H9 (cell line): ENCODE measurements at regions not wholly inside any gene's neighbourhood (a gene's known extent, or its start where the extent isn't known, plus 50 kb on each side); places are given as distances from the start of the nearest gene placed in this dataset.
A peak's percentile ranks its signal among the peaks of the same experiment; 100 is the strongest.

Experiments used
- DNase-seq: peaks from one replicate; pipeline ENCODE4 v3.0.0-alpha.2; 2017
- H2AFZ ChIP-seq: one replicate; pipeline ENCODE4 v1.6.1; 2013; ENCODE audit warnings: mild to moderate bottlenecking, low read length, control low read depth, moderate library complexity
- H2AK5ac ChIP-seq: 2 replicates; pipeline ENCODE4 v1.6.1; 2013; ENCODE audit warnings: low read length, control low read depth, mixed read lengths; ENCODE audit not compliant: insufficient read length
- H2BK120ac ChIP-seq: one replicate; pipeline ENCODE4 v1.6.1; 2013; ENCODE audit warnings: low read depth, mild to moderate bottlenecking, low read length, control low read depth, inconsistent platforms; ENCODE audit not compliant: poor library complexity, severe bottlenecking
- H2BK12ac ChIP-seq: 2 replicates; pipeline ENCODE4 v1.6.1; 2013; ENCODE audit warnings: low read length, control low read depth, mixed read lengths, low read depth; ENCODE audit not compliant: insufficient read length
- H2BK15ac ChIP-seq: 2 replicates; pipeline ENCODE4 v1.6.1; 2013; ENCODE audit warnings: low read depth, low read length, control low read depth
- H2BK20ac ChIP-seq: one replicate; pipeline ENCODE4 v1.6.1; 2013; ENCODE audit warnings: low read depth, mild to moderate bottlenecking, low read length, control low read depth, inconsistent platforms; ENCODE audit not compliant: poor library complexity, severe bottlenecking
- H2BK5ac ChIP-seq: 2 replicates; pipeline ENCODE4 v1.6.1; 2013; ENCODE audit warnings: low read length, control low read depth, mixed read lengths; ENCODE audit not compliant: insufficient read length
- H3K14ac ChIP-seq: 2 replicates; pipeline ENCODE4 v1.6.1; 2013; ENCODE audit warnings: low read length, control low read depth; ENCODE audit not compliant: insufficient read depth
- H3K18ac ChIP-seq: 2 replicates; pipeline ENCODE4 v1.6.1; 2013; ENCODE audit warnings: low read depth, mild to moderate bottlenecking, mixed read lengths, low read length, control low read depth; ENCODE audit not compliant: insufficient read length
- H3K23ac ChIP-seq: 2 replicates; pipeline ENCODE4 v1.6.1; 2013; ENCODE audit warnings: low read length, control low read depth, mixed read lengths, low read depth; ENCODE audit not compliant: insufficient read length
- H3K23me2 ChIP-seq: 2 replicates; pipeline ENCODE4 v1.6.1; 2013; ENCODE audit warnings: low read depth, mild to moderate bottlenecking, mixed read lengths, low read length, control low read depth; ENCODE audit not compliant: insufficient read length, poor library complexity, severe bottlenecking
- H3K27ac ChIP-seq: 2 replicates; pipeline ENCODE4 v1.5.1; 2013; ENCODE audit warnings: low read length, control low read depth, mixed read lengths, low read depth; ENCODE audit not compliant: insufficient read length
- H3K27me3 ChIP-seq: 2 replicates; pipeline ENCODE4 v1.6.1; 2013; ENCODE audit warnings: low read length, control low read depth, inconsistent platforms; ENCODE audit not compliant: insufficient read depth
- H3K4ac ChIP-seq: 2 replicates; pipeline ENCODE4 v1.6.1; 2013; ENCODE audit warnings: low read depth, mild to moderate bottlenecking, control low read depth, inconsistent platforms, low read length, moderate library complexity
- H3K4me1 ChIP-seq: 2 replicates; pipeline ENCODE4 v1.6.1; 2013; ENCODE audit warnings: low read length, control low read depth, inconsistent platforms; ENCODE audit not compliant: insufficient read depth
- H3K4me2 ChIP-seq: 2 replicates; pipeline ENCODE4 v1.6.1; 2013; ENCODE audit warnings: low read length, control low read depth, mixed read lengths; ENCODE audit not compliant: insufficient read length, insufficient read depth
- H3K56ac ChIP-seq: 2 replicates; pipeline ENCODE4 v1.6.1; 2013; ENCODE audit warnings: low read depth, mild to moderate bottlenecking, mixed read lengths, low read length, control low read depth; ENCODE audit not compliant: insufficient read length
- H3K79me1 ChIP-seq: 2 replicates; pipeline ENCODE4 v1.6.1; 2013; ENCODE audit warnings: low read depth, mild to moderate bottlenecking, moderate library complexity, low read length, control low read depth, inconsistent platforms; ENCODE audit not compliant: insufficient read depth, poor library complexity, severe bottlenecking
- H3K79me2 ChIP-seq: 2 replicates; pipeline ENCODE4 v1.6.1; 2013; ENCODE audit warnings: low read length, control low read depth, inconsistent platforms; ENCODE audit not compliant: insufficient read depth
- H3K9ac ChIP-seq: 2 replicates; pipeline ENCODE4 v1.6.1; 2013; ENCODE audit warnings: low read length, control low read depth, mixed read lengths; ENCODE audit not compliant: insufficient read length; ENCODE audit errors: extremely low read depth
- H3K9me3 ChIP-seq: one replicate; pipeline ENCODE4 v1.6.1; 2013; ENCODE audit warnings: low read depth, low read length, inconsistent platforms; ENCODE audit not compliant: control insufficient read depth
- H3T11ph ChIP-seq: one replicate; pipeline ENCODE4 v1.6.1; 2013; ENCODE audit warnings: mild to moderate bottlenecking, low read length, control low read depth, inconsistent platforms
- H4K20me1 ChIP-seq: one replicate; pipeline ENCODE4 v1.6.1; 2013; ENCODE audit not compliant: control insufficient read depth, insufficient read length, insufficient read depth
- H4K5ac ChIP-seq: 2 replicates; pipeline ENCODE4 v1.6.1; 2013; ENCODE audit warnings: low read depth, mild to moderate bottlenecking, mixed read lengths, low read length, control low read depth; ENCODE audit not compliant: insufficient read length
- H4K8ac ChIP-seq: replicated peaks from 2 replicates; pipeline ENCODE4 v1.6.1; 2013; ENCODE audit warnings: low read length, control low read depth, mixed read lengths, low read depth; ENCODE audit not compliant: insufficient read length
- H4K91ac ChIP-seq: 2 replicates; pipeline ENCODE4 v1.6.1; 2013; ENCODE audit warnings: low read depth, mild to moderate bottlenecking, moderate library complexity, mixed read lengths, low read length, control low read depth; ENCODE audit not compliant: insufficient read length
- H3K27ac Mint-ChIP-seq, 3 experiments: 2 replicates in 2 of 3; 3 replicates in 1 of 3; pipeline ENCODE4 v1.8.0; 2020 to 2021; ENCODE audit warnings: mixed read lengths in 3 of 3, mild to moderate bottlenecking in 1 of 3, moderate library complexity in 1 of 3
- H3K27me3 Mint-ChIP-seq: 2 replicates; pipeline ENCODE4 v1.8.0; 2021; ENCODE audit warnings: low read depth, mild to moderate bottlenecking, moderate library complexity, mixed read lengths
- H3K36me3 Mint-ChIP-seq, 3 experiments: 2 replicates in 2 of 3; 3 replicates in 1 of 3; pipeline ENCODE4 v1.8.0; 2020 to 2021; ENCODE audit warnings: low read depth in 3 of 3, mixed read lengths in 3 of 3; ENCODE audit not compliant: insufficient read depth in 1 of 3
- H3K4me1 Mint-ChIP-seq, 2 experiments: 2 replicates each; pipeline ENCODE4 v1.8.0; 2020; ENCODE audit warnings: mixed read lengths in 2 of 2
- H3K4me3 Mint-ChIP-seq, 2 experiments: 2 replicates in 1 of 2; 3 replicates in 1 of 2; pipeline ENCODE4 v1.8.0; 2020 to 2021; ENCODE audit warnings: mild to moderate bottlenecking in 2 of 2, mixed read lengths in 2 of 2, moderate library complexity in 1 of 2
- H3K9me3 Mint-ChIP-seq, 2 experiments: 2 replicates in 1 of 2; 3 replicates in 1 of 2; pipeline ENCODE4 v1.8.0; 2020; ENCODE audit warnings: mild to moderate bottlenecking in 2 of 2, mixed read lengths in 2 of 2, moderate library complexity in 1 of 2
- CTCF ChIP-seq: fragments of 200-600 bp; sonication (generic); conservative IDR thresholded peaks from 3 replicates; pipeline ENCODE4 v1.8.0; 2021; ENCODE audit warnings: antibody characterized with exemption, mild to moderate bottlenecking
- WGBS: extraction: QIAGEN DNeasy Blood & Tissue Kit; methylation state at CpG from one replicate; pipeline ENCODE4 v1.1.7; 2013; ENCODE audit warnings: missing lambda C conversion rate, low lambda C conversion rate, mixed read lengths; ENCODE audit not compliant: insufficient read length; ENCODE audit errors: extremely low coverage; 5-methylcytosine and 5-hydroxymethylcytosine counted together

GRCh38 chr1:83718338-83718737 lies 280.6 kb downstream of the TTLL7 start:
- no peak overlapping the region for H3K23ac ChIP-seq
- Mint-ChIP-seq H3K36me3 (no peaks in the 10 kb centered on the region; a peak in 1 of 7 replicates), H3K9me3 (0 out of 5 replicates have a peak, but pooled peaks cover 0 to 2% of the 10 kb centered on the region in 2 experiments), H3K27ac (peak overlapping the region in 1 of 3 experiments; percentile 82; a peak in 1 of 7 replicates), H3K4me1 (no peaks in the 10 kb centered on the region), H3K27me3 (no peaks in the 10 kb centered on the region), H3K4me3 (no peak overlapping the region)
- H3T11ph ChIP-seq: no peak overlapping the region
- H2BK20ac ChIP-seq: no peak overlapping the region
- no peaks in the 10 kb centered on the region for H4K20me1 ChIP-seq
- H3K56ac ChIP-seq: no peak overlapping the region
- no peak overlapping the region for H3K4ac ChIP-seq
- H2BK5ac ChIP-seq: no peak overlapping the region
- H3K14ac ChIP-seq: no peak overlapping the region
- H2BK12ac ChIP-seq: no peak overlapping the region
- TF ChIP-seq CTCF: no peak
- H3K4me2 ChIP-seq: no peak overlapping the region
- H4K5ac ChIP-seq: no peak overlapping the region
- WGBS: no CpG with 5 or more reads among the region's 6 CpGs
- no peaks in the 10 kb centered on the region for H3K23me2 ChIP-seq
- H2AK5ac ChIP-seq: no peak overlapping the region
- no peaks in the 10 kb centered on the region for H3K79me1 ChIP-seq
- no peaks in the 10 kb centered on the region for H3K79me2 ChIP-seq
- no peak overlapping the region for H2BK15ac ChIP-seq
- no peak for DNase-seq
- H3K18ac ChIP-seq: no peak overlapping the region
- H3K4me1 ChIP-seq: no peaks in the 10 kb centered on the region
- no peak overlapping the region for H4K8ac ChIP-seq
- H3K27me3 ChIP-seq: no peaks in the 10 kb centered on the region
- no peak overlapping the region for H3K9ac ChIP-seq
- no peak overlapping the region for H4K91ac ChIP-seq
- no peaks in the 10 kb centered on the region for H3K9me3 ChIP-seq
- H2AFZ ChIP-seq: no peak overlapping the region
- no peak overlapping the region for H2BK120ac ChIP-seq
- H3K27ac ChIP-seq: no peak overlapping the region
